ENCODE measurements at regions not wholly inside any gene's neighbourhood (a gene's known extent, or its start where the extent isn't known, plus 50 kb on each side); places are given as distances from the start of the nearest gene placed in this dataset.
"Not testable (repeated sequence)": the region's sequence is repeated elsewhere in the genome, so short reads cannot be mapped to it uniquely, and the experiment has no call there.

DNA sequence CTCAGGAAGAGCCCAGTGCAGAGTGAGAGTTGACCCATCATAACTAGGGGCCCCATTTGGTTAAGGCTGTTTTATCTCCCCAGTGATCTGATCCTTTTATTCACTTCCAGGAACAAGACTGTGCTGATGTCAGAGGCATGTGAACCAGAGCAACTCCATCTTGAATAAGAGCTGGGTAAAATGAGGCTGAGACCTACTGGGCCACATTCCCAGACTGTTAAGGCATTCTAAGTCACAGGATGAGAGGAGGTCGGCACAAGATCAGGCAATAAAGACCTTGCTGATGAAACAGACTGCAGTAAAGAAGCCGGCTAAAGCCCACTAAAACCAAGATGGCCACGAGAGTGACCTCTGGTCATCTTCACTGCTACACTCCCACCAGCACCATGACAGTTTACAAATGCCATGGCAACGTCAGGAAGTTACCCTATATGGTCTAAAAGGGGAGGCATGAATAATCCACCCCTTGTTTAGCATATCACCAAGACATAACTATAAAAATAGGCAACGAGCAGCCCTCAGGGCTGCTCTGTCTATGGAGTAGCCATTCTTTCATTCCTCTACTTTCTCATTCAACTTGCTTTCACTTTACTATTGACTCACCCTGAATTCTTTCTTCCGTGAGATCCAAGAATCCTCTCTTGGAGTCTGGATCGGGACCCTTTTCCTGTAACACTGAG is 55.3 kb upstream of the CHST15 start:
- not testable (repeated sequence) for TF ChIP-seq CTCF (IDR thresholded peaks at IDR 0.05); POLR2AphosphoS5 (IDR thresholded peaks at IDR 0.05); POLR2A (IDR thresholded peaks at IDR 0.05; ENCODE audit: low read depth)

Data from esophagus muscularis mucosa (tissue), 3 donors.